ENCODE measurements at regions not wholly inside any gene's neighbourhood (a gene's known extent, or its start where the extent isn't known, plus 50 kb on each side); places are given as distances from the start of the nearest gene placed in this dataset.

DNA sequence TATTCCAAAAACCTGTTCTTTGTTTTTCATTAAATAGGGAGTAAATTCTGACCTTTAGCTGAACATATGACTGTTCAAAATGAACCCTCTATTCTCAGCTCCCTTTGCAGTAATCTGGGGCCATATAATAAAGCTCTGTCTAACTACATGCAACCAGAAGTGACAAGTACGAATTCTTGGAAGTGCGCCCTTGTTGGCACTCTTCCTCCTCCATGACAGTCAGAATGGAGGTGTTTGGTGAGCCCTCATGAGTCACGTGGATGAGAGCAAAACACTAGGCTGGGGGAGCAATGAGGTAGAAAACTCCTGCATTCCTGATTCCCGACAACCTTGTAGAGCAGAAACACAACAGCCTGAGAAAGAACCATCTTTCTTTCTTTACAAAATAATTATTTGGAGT is 552.9 kb downstream of the FBXO15 start:
- TF ChIP-seq, protein P1, sequence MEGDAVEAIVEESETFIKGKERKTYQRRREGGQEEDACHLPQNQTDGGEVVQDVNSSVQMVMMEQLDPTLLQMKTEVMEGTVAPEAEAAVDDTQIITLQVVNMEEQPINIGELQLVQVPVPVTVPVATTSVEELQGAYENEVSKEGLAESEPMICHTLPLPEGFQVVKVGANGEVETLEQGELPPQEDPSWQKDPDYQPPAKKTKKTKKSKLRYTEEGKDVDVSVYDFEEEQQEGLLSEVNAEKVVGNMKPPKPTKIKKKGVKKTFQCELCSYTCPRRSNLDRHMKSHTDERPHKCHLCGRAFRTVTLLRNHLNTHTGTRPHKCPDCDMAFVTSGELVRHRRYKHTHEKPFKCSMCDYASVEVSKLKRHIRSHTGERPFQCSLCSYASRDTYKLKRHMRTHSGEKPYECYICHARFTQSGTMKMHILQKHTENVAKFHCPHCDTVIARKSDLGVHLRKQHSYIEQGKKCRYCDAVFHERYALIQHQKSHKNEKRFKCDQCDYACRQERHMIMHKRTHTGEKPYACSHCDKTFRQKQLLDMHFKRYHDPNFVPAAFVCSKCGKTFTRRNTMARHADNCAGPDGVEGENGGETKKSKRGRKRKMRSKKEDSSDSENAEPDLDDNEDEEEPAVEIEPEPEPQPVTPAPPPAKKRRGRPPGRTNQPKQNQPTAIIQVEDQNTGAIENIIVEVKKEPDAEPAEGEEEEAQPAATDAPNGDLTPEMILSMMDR (IDR thresholded peaks at IDR 0.05; ENCODE audit: low read depth, low read length), result no peak
- DNase-seq (ENCODE audit: extremely low read depth, low read depth), result no peak

DNA sequence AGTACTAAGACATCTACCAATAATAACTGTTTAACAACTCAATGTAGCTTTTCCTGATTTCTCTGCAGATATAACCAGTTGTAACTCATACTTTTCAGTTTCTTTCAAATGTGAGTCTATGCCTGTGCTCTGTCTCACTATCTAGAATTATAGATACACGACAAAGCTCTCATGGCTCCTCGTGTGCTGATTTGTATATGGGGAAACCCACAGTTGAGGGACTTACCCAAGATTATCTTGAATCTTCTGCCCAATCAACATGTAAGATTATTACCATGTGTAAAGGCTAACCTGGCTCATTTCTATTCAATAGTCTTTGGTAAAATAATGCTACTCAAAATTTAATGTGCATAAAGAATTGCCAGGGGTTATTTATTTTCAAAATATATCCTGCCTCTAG is 554.4 kb downstream of the FBXO15 start:
- DNase-seq (ENCODE audit: extremely low read depth, low read depth), result no peak
- TF ChIP-seq, protein P1 (IDR thresholded peaks at IDR 0.05; ENCODE audit: low read depth, low read length), result no peak

DNA sequence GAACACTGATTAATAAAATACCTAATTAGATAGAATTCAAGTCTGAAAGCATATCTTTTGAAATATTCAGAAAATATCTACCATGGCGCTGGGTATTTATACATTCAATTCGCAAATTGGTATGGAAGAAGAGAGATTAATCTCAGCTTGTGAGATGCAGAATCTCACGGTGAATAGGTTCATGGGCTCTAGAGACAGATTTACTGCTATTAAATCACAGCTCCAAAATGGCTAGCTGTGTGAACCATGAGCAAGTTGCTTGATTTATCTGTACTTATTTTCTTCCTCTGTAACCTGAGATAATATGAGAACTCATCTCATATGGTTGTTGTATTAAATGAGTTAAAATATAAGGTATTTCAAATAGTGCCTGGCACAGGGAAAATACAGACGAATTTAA is 556.7 kb downstream of the FBXO15 start:
- TF ChIP-seq, protein P1 (IDR thresholded peaks at IDR 0.05; ENCODE audit: low read depth, low read length), result no peak
- no peak for DNase-seq (ENCODE audit: extremely low read depth, low read depth)

DNA sequence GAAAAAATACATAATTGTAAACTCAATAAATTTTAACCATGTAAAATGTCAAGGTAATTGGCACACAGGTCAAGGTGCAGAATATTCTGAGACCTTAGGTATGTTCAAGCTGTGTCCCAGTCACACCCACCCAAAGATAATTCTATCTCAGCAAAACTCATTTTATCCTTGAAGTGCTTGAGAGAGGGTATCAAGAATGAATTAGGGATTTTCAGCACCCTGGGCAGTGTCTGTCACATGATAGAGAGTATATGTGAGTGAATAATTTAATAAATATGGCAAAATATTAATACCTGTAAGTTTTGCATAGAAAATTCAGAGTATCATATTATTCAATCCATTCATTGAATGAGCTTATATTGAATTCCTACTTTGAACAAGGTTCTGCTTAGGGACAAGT is 567.9 kb downstream of the FBXO15 start:
- TF ChIP-seq, protein P1 (IDR thresholded peaks at IDR 0.05; ENCODE audit: low read depth, low read length), result no peak

DNA sequence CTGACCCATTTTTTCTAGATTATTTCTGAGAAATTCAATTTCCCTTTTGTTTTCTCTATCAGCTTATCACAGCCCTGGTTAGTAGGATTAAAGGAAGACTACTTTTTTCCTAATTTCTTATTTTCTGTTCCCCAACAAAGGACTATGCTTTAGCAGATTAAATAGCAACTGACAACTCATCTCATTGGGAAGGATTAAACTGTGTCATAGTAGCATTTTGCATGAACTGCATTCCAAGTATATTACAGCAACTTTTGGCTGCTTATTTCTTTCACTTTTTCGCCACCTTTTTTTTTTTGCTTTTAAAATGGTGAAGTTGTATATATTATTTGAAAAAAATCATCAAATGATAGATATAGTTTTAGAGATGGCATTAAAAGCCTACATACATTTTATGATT is 570.3 kb downstream of the FBXO15 start:
- TF ChIP-seq, protein P1 (IDR thresholded peaks at IDR 0.05; ENCODE audit: low read depth, low read length), result no peak
- no peak for DNase-seq (ENCODE audit: extremely low read depth, low read depth)

More for the DNA sequence above, 567.9 kb downstream of the FBXO15 start:
- no peak for DNase-seq (ENCODE audit: extremely low read depth, low read depth)

DNA sequence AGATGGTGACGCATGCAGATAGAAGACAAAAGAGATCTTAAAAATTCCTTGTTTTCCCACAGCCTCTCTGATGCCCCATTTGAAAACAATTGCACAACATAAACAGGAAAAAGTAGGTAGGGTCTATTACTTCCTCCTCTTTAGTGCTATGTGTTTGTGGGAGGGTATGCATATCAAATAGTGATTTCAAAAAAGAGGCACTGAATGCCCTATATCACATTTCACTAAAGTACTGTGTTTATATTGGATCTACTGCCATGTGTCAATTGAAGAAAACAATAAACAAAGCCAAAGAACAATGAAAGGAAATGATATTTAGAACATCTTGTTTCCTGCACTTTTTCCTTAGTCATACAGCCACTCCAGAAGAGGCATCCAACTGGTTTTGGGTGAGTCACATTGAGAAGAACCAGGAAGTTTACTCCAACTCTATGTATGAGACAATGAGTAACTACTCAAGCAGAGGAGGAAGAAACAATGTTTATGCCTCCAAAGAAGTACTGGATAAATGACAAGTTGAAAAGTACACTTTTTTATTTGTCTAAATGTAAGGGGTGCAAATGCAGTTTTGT is 583.6 kb downstream of the FBXO15 start:
- TF ChIP-seq, protein P1 (IDR thresholded peaks at IDR 0.05; ENCODE audit: low read depth, low read length), result no peak
- DNase-seq (ENCODE audit: extremely low read depth, low read depth), result peak; percentile 39

DNA sequence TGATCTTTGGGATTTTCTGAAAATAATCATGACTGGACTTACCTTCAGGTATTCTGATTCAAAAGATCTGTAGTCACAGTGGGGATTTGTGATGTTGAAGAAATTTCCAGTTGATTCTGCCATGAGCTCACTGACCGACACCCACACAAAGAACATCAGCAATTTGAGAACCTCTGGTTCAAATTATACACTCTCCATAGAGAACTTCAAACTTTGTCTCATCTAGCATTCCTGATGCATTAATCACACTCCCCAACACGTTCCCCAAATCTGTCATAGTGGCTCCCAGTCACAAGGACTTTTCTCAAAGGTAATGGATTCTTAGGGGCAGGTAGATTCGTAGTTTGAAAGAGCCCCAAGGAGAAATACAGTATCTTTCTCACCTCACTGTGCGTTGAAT is 584.3 kb downstream of the FBXO15 start:
- DNase-seq (ENCODE audit: extremely low read depth, low read depth), result peak; percentile 50
- TF ChIP-seq, protein P1 (IDR thresholded peaks at IDR 0.05; ENCODE audit: low read depth, low read length), result no peak
